DND-41 (cell line): ENCODE measurements at regions not wholly inside any gene's neighbourhood (a gene's known extent, or its start where the extent isn't known, plus 50 kb on each side); places are given as distances from the start of the nearest gene placed in this dataset.

Experiments
- ATAC-seq: fragments of 200-7000 bp; cut with Tn5 transposase; 3 replicates; pipeline ENCODE4 v1.9.1; 2021; ENCODE audit warnings: low read depth; ENCODE audit not compliant: insufficient read depth
- DNase-seq: peaks from one replicate; pipeline ENCODE4 v3.0.0-alpha.2; 2020
- H2AFZ ChIP-seq: 2 replicates; pipeline ENCODE4 v1.6.0; 2012; ENCODE audit warnings: low read depth, low read length
- H3K27ac ChIP-seq: 2 replicates; pipeline ENCODE4 v1.5.1; 2012; ENCODE audit warnings: low read length, inconsistent platforms
- H3K27me3 ChIP-seq: fragments of 200-600 bp; sonication (generic); 2 replicates; pipeline ENCODE4 v1.6.0; 2012; ENCODE audit warnings: low read length, mild to moderate bottlenecking, inconsistent platforms; ENCODE audit not compliant: insufficient read depth, poor library complexity
- H3K36me3 ChIP-seq: 2 replicates; pipeline ENCODE4 v1.5.1; 2012; ENCODE audit warnings: low read length, inconsistent platforms; ENCODE audit not compliant: insufficient read depth
- H3K4me1 ChIP-seq: 2 replicates; pipeline ENCODE4 v1.5.1; 2012; ENCODE audit warnings: mild to moderate bottlenecking, low read length; ENCODE audit not compliant: insufficient read depth
- H3K4me2 ChIP-seq: 2 replicates; pipeline ENCODE4 v1.6.0; 2012; ENCODE audit warnings: mild to moderate bottlenecking, moderate library complexity, low read length, inconsistent platforms; ENCODE audit not compliant: insufficient read depth
- H3K4me3 ChIP-seq, 2 experiments: fragments of 200-600 bp in 1 of 2; shearing (Covaris generic) in 1 of 2; 2 replicates each; pipeline ENCODE4 v1.5.1; 2012 to 2016; ENCODE audit warnings: inconsistent platforms in 2 of 2, low read length in 2 of 2, mild to moderate bottlenecking in 2 of 2, low read depth in 1 of 2, moderate library complexity in 1 of 2
- H3K79me2 ChIP-seq: 2 replicates; pipeline ENCODE4 v1.6.0; 2012; ENCODE audit warnings: low read length, inconsistent platforms; ENCODE audit not compliant: insufficient read depth
- H3K9ac ChIP-seq: 2 replicates; pipeline ENCODE4 v1.6.0; 2012; ENCODE audit warnings: low read depth, mild to moderate bottlenecking, inconsistent platforms, low read length, moderate library complexity
- H3K9me3 ChIP-seq: 2 replicates; pipeline ENCODE4 v1.5.1; 2012; ENCODE audit warnings: low read length, moderate library complexity, mild to moderate bottlenecking, inconsistent platforms; ENCODE audit not compliant: insufficient read depth, severe bottlenecking
- H4K20me1 ChIP-seq: 2 replicates; pipeline ENCODE4 v1.6.0; 2012; ENCODE audit warnings: low read length; ENCODE audit not compliant: insufficient read depth
- CTCF ChIP-seq: IDR thresholded peaks from 2 replicates; pipeline ENCODE4 v1.5.1; 2012; ENCODE audit warnings: borderline replicate concordance, low read length, moderate library complexity, mild to moderate bottlenecking; ENCODE audit not compliant: poor library complexity, severe bottlenecking; ENCODE audit errors: extremely low read depth
- EZH2 ChIP-seq: IDR thresholded peaks from 3 replicates; pipeline ENCODE4 v1.6.1; 2012; ENCODE audit warnings: borderline replicate concordance, low read depth, mild to moderate bottlenecking, moderate library complexity, low read length, inconsistent platforms; ENCODE audit not compliant: severe bottlenecking

- Histone ChIP-seq H3K4me2 (no peak overlapping the region), H3K9me3 (no peaks in the 10 kb centered on the region), H3K27ac (no peak overlapping the region), H3K9ac (no peak overlapping the region), H3K79me2 (no peaks in the 10 kb centered on the region), H3K36me3 (no peaks in the 10 kb centered on the region), H3K4me3 (no peak overlapping the region), H3K4me1 (no peaks in the 10 kb centered on the region), H4K20me1 (no peaks in the 10 kb centered on the region), H2AFZ (no peak overlapping the region), H3K27me3 (no peaks in the 10 kb centered on the region)
- DNase-seq (no peak), ATAC-seq (no peak)
- TF ChIP-seq CTCF (no peak), EZH2 (no peak)
Measured at GRCh38 chr11:112842151-112842550, 119.1 kb upstream of the NCAM1 start.

- DNase-seq (no peak), ATAC-seq (no peak)
- Histone ChIP-seq H3K4me3 (no peak overlapping the region), H3K4me1 (no peaks in the 10 kb centered on the region), H3K9ac (no peak overlapping the region), H3K4me2 (no peak overlapping the region), H3K36me3 (no peaks in the 10 kb centered on the region), H3K9me3 (no peaks in the 10 kb centered on the region), H3K27me3 (no peaks in the 10 kb centered on the region), H3K79me2 (no peaks in the 10 kb centered on the region), H4K20me1 (no peaks in the 10 kb centered on the region), H2AFZ (no peak overlapping the region), H3K27ac (no peak overlapping the region)
- no peak for TF ChIP-seq EZH2
- no peak for TF ChIP-seq CTCF
Measured at GRCh38 chr11:112844517-112844916, 116.7 kb upstream of the NCAM1 start.

- Histone ChIP-seq H3K9ac (no peak overlapping the region), H2AFZ (no peak overlapping the region), H3K4me1 (no peaks in the 10 kb centered on the region), H3K27ac (no peak overlapping the region), H3K36me3 (no peaks in the 10 kb centered on the region), H3K9me3 (no peaks in the 10 kb centered on the region), H3K4me3 (no peak overlapping the region), H4K20me1 (no peaks in the 10 kb centered on the region), H3K4me2 (no peak overlapping the region), H3K79me2 (no peaks in the 10 kb centered on the region), H3K27me3 (no peaks in the 10 kb centered on the region)
- TF ChIP-seq CTCF (no peak), EZH2 (no peak)
- DNase-seq (no peak), ATAC-seq (no peak)
Measured at GRCh38 chr11:112847568-112847967, 113.7 kb upstream of the NCAM1 start.
